GM19023 (cell line): ENCODE measurements at regions not wholly inside any gene's neighbourhood (a gene's known extent, or its start where the extent isn't known, plus 50 kb on each side); places are given as distances from the start of the nearest gene placed in this dataset.
"Not testable (repeated sequence)": the region's sequence is repeated elsewhere in the genome, so short reads cannot be mapped to it uniquely, and the experiment has no call there.

Source experiments
- ATAC-seq: cut with Tn5 transposase; IDR thresholded peaks from one replicate; pipeline ENCODE4 v1.9.1; 2021; ENCODE audit warnings: mild to moderate bottlenecking, moderate library complexity; ENCODE audit not compliant: unreplicated experiment

- no peak for ATAC-seq
These were observed 1097.6 kb downstream of the JRKL start for GRCh38 chr11:97487387-97487786.

- ATAC-seq: no peak
These were observed 1109.1 kb downstream of the JRKL start for GRCh38 chr11:97498891-97499290.

GRCh38 chr11:97502201-97502600 is 1112.4 kb downstream of the JRKL start:
- no peak for ATAC-seq

- no peak for ATAC-seq
These were observed 1116.4 kb downstream of the JRKL start for GRCh38 chr11:97506076-97506759.

GRCh38 chr11:97514446-97514845 is 1124.6 kb downstream of the JRKL start:
- ATAC-seq: no peak

GRCh38 chr11:97516688-97517087 is 1126.9 kb downstream of the JRKL start:
- no peak for ATAC-seq

GRCh38 chr11:97525273-97525672 is 1135.5 kb downstream of the JRKL start:
- ATAC-seq: no peak

GRCh38 chr11:97537407-97538150 is 1147.8 kb downstream of the JRKL start:
- no peak for ATAC-seq

- no peak for ATAC-seq
These were observed 1154.6 kb downstream of the JRKL start for GRCh38 chr11:97544431-97544830.

GRCh38 chr11:97548280-97548679 is 1158.5 kb downstream of the JRKL start:
- ATAC-seq: no peak

- no peak for ATAC-seq
These were observed 1167.6 kb downstream of the JRKL start for GRCh38 chr11:97557399-97557798.

- ATAC-seq: no peak
These were observed 1178.0 kb downstream of the JRKL start for GRCh38 chr11:97567801-97568200.

GRCh38 chr11:97570636-97571035 is 1180.8 kb downstream of the JRKL start:
- no peak for ATAC-seq

GRCh38 chr11:97573771-97574170 is 1184.0 kb downstream of the JRKL start:
- not testable (repeated sequence) for ATAC-seq

- no peak for ATAC-seq
These were observed 1185.3 kb downstream of the JRKL start for GRCh38 chr11:97574976-97575665.

GRCh38 chr11:97607291-97608000 is 1217.6 kb downstream of the JRKL start:
- ATAC-seq: no peak

- ATAC-seq: no peak
These were observed 1220.2 kb downstream of the JRKL start for GRCh38 chr11:97610000-97610399.

- no peak for ATAC-seq
These were observed 1221.0 kb downstream of the JRKL start for GRCh38 chr11:97610854-97611253.

- no peak for ATAC-seq
These were observed 1221.5 kb downstream of the JRKL start for GRCh38 chr11:97611345-97611744.

- ATAC-seq: no peak
These were observed 1224.8 kb downstream of the JRKL start for GRCh38 chr11:97614606-97615005.

GRCh38 chr11:97615546-97615945 is 1225.7 kb downstream of the JRKL start:
- ATAC-seq: no peak
